ENCODE measurements at regions not wholly inside any gene's neighbourhood (a gene's known extent, or its start where the extent isn't known, plus 50 kb on each side); places are given as distances from the start of the nearest gene placed in this dataset.

DNA sequence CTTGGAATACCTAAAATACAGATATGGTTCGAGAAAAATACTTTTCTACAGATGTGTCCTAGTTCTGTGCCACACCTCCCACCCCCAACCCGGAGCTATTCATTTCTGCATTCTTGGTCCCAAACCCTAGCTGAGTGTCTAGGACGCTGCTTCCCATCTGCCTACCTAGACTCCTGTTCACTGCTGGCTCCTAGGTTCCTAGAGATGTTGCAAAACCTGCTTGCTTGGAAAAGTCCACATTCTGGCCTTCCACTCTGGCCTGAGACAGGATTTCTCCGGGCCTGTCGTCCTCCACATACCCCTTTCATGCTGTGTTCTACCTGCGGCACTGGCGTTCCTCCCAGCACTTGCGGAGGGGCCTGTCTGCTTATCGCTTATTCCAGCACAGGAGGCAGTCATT lies 165.8 kb upstream of the CTTNBP2NL start:
- TF ChIP-seq CTCF (IDR thresholded peaks at IDR 0.05) = no peak
- TF ChIP-seq EZH2phosphoT487 (IDR thresholded peaks at IDR 0.05) = no peak
